Keratinocyte (primary cell): ENCODE measurements at regions not wholly inside any gene's neighbourhood (a gene's known extent, or its start where the extent isn't known, plus 50 kb on each side); places are given as distances from the start of the nearest gene placed in this dataset.

ENCODE experiments used
- DNase-seq: peaks from one replicate; pipeline ENCODE4 v3.0.0-alpha.2; 2011; ENCODE audit warnings: low read depth, missing footprints, low spot score
- FAIRE-seq: peaks from 2 replicates; lab custom pipeline; 2011; peaks lifted over from hg19 to GRCh38; lab: Jason Lieb, UNC
- H2AFZ ChIP-seq: 2 replicates; pipeline ENCODE4 v1.6.0; 2012; ENCODE audit warnings: low read length, control low read depth, inconsistent platforms; ENCODE audit not compliant: control insufficient read depth
- H3K27ac ChIP-seq: 2 replicates; pipeline ENCODE4 v1.5.1; 2011; ENCODE audit warnings: low read length; ENCODE audit not compliant: control insufficient read depth, insufficient read depth
- H3K27me3 ChIP-seq: 3 replicates; pipeline ENCODE4 v1.6.0; 2011; ENCODE audit warnings: low read length; ENCODE audit not compliant: control insufficient read depth, insufficient read depth; ENCODE audit errors: extremely low read depth
- H3K36me3 ChIP-seq, 2 experiments: 2 replicates in 1 of 2; 3 replicates in 1 of 2; pipeline ENCODE4 v1.5.1; 2011; ENCODE audit warnings: low read length in 2 of 2, mild to moderate bottlenecking in 1 of 2; ENCODE audit not compliant: control insufficient read depth in 2 of 2, insufficient read depth in 2 of 2; ENCODE audit errors: extremely low read depth in 1 of 2
- H3K4me1 ChIP-seq: 3 replicates; pipeline ENCODE4 v1.5.1; 2011; ENCODE audit warnings: low read length; ENCODE audit not compliant: control insufficient read depth, insufficient read depth; ENCODE audit errors: extremely low read depth
- H3K4me2 ChIP-seq: 3 replicates; pipeline ENCODE4 v1.6.0; 2011; ENCODE audit warnings: low read depth, low read length; ENCODE audit not compliant: control insufficient read depth, insufficient read depth; ENCODE audit errors: extremely low read depth
- H3K4me3 ChIP-seq, 3 experiments: fragments of 200-600 bp in 1 of 3; sonication (generic) in 1 of 3; 2 replicates in 2 of 3; 3 replicates in 1 of 3; pipeline ENCODE4 v1.5.1; 2011 to 2016; ENCODE audit warnings: low read length in 3 of 3, mild to moderate bottlenecking in 3 of 3, control low read depth in 2 of 3, inconsistent platforms in 1 of 3, low read depth in 1 of 3, mixed read lengths in 1 of 3, mixed run types in 1 of 3, moderate library complexity in 1 of 3; ENCODE audit not compliant: control insufficient read depth in 2 of 3, insufficient read depth in 2 of 3; ENCODE audit errors: extremely low read depth in 1 of 3
- H3K79me2 ChIP-seq: 2 replicates; pipeline ENCODE4 v1.6.0; 2012; ENCODE audit warnings: low read length; ENCODE audit not compliant: control insufficient read depth, insufficient read depth
- H3K9ac ChIP-seq: 3 replicates; pipeline ENCODE4 v1.6.0; 2011; ENCODE audit warnings: low read length; ENCODE audit not compliant: control insufficient read depth, insufficient read depth; ENCODE audit errors: extremely low read depth
- H3K9me1 ChIP-seq: 3 replicates; pipeline ENCODE4 v1.6.0; 2011; ENCODE audit warnings: low read length; ENCODE audit not compliant: control insufficient read depth, insufficient read depth; ENCODE audit errors: extremely low read depth
- H3K9me3 ChIP-seq: 2 replicates; pipeline ENCODE4 v1.5.1; 2012; ENCODE audit warnings: low read depth, low read length; ENCODE audit not compliant: control insufficient read depth
- H4K20me1 ChIP-seq: 3 replicates; pipeline ENCODE4 v1.6.0; 2011; ENCODE audit warnings: low read length; ENCODE audit not compliant: control insufficient read depth, insufficient read depth; ENCODE audit errors: extremely low read depth
- EZH2 ChIP-seq: IDR thresholded peaks from one replicate; pipeline ENCODE4 v1.6.1; 2012; ENCODE audit warnings: inconsistent platforms, mild to moderate bottlenecking, low read length, moderate library complexity
- dilution Hi-C: fragments of 300-500 bp; cut with MboI; formaldehyde crosslinking; loops from one replicate; pipeline ENCODE4 v1.7.0; 2020; ENCODE audit warnings: low sequenced_read_pairs; ENCODE audit not compliant: extremely low pct_ligation_motif_present
- TF ChIP-seq, protein P1 (sequence below), 3 experiments: IDR thresholded peaks in 1 of 3; conservative IDR thresholded peaks in 1 of 3; optimal IDR thresholded peaks in 1 of 3; 2 replicates in 2 of 3; 3 replicates in 1 of 3; pipeline versions ENCODE3 to v1.5.1; 2011; ENCODE audit warnings: low read length in 3 of 3, mild to moderate bottlenecking in 3 of 3, moderate library complexity in 2 of 3, control low read depth in 1 of 3, inconsistent platforms in 1 of 3; ENCODE audit not compliant: insufficient read depth in 2 of 3; ENCODE audit errors: extremely low read depth in 1 of 3

DNA sequence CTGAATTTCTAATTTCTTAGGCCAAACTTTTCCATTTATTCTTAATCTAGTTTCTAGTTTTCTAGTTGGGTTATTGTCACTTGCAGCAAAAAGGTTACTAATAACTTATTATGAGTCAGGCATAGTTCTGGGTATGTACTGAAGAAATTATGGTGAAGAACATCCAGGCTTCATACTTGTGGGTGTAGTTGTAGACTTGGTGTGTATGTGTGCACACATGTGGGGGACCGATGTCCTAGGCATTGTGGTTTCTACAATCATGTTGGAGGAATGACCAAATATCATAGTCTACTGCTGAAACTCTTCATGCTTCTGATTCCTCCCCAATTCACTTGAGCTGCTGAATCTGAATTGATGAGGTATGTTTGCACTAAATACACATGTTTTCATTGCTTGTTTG lies 141.2 kb downstream of the PMAIP1 start:
- Histone ChIP-seq H3K4me1 (peaks cover 7% of the 10 kb centered on the region), H3K27ac (no peak overlapping the region), H2AFZ (no peak overlapping the region), H3K9ac (no peak overlapping the region), H3K9me1 (no peaks in the 10 kb centered on the region), H3K79me2 (no peaks in the 10 kb centered on the region), H3K27me3 (no peaks in the 10 kb centered on the region), H4K20me1 (no peaks in the 10 kb centered on the region), H3K4me2 (no peak overlapping the region), H3K9me3 (no peaks in the 10 kb centered on the region), H3K4me3 (no peak overlapping the region), H3K36me3 (no peaks in the 10 kb centered on the region)
- no peak for DNase-seq
- TF ChIP-seq EZH2: no peak
- TF ChIP-seq, protein P1, sequence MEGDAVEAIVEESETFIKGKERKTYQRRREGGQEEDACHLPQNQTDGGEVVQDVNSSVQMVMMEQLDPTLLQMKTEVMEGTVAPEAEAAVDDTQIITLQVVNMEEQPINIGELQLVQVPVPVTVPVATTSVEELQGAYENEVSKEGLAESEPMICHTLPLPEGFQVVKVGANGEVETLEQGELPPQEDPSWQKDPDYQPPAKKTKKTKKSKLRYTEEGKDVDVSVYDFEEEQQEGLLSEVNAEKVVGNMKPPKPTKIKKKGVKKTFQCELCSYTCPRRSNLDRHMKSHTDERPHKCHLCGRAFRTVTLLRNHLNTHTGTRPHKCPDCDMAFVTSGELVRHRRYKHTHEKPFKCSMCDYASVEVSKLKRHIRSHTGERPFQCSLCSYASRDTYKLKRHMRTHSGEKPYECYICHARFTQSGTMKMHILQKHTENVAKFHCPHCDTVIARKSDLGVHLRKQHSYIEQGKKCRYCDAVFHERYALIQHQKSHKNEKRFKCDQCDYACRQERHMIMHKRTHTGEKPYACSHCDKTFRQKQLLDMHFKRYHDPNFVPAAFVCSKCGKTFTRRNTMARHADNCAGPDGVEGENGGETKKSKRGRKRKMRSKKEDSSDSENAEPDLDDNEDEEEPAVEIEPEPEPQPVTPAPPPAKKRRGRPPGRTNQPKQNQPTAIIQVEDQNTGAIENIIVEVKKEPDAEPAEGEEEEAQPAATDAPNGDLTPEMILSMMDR (optimal IDR thresholded peaks at IDR 0.05 in 1 of 3, IDR thresholded peaks at IDR 0.05 in 1 of 3, conservative IDR thresholded peaks at IDR 0.05 in 1 of 3; ENCODE audit: extremely low read depth in 1 of 3, insufficient read depth in 2 of 3, low read length in 3 of 3): no peak
- dilution Hi-C loops: no loop called here
- FAIRE-seq: no peak

DNA sequence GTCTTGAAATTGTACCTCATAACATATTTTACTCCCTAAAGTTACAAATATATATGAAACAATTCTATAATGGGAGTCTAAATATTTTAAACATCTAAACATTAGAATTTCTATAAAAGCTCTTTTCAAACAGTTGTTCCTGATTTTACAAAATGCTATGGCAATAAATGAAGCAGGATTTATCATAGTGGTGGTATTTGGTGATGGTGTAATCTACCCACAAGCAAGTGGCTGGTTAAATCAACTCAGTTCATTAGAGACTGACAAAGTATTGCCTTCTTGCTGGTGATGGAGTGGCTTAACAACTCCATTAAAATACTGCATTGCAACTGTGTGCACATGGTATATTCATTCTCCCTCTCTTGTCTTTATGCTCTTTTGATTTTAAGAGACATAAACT lies 138.9 kb downstream of the PMAIP1 start:
- FAIRE-seq (no peak), DNase-seq (no peak)
- Histone ChIP-seq H3K27ac (no peak overlapping the region), H3K9me1 (no peaks in the 10 kb centered on the region), H2AFZ (no peak overlapping the region), H3K9ac (no peak overlapping the region), H3K9me3 (no peaks in the 10 kb centered on the region), H3K4me2 (no peak overlapping the region), H3K36me3 (no peaks in the 10 kb centered on the region), H4K20me1 (no peaks in the 10 kb centered on the region), H3K4me1 (no peaks in the 10 kb centered on the region), H3K27me3 (no peaks in the 10 kb centered on the region), H3K4me3 (no peak overlapping the region), H3K79me2 (no peaks in the 10 kb centered on the region)
- dilution Hi-C loops: no loop called here
- TF ChIP-seq, protein P1 (optimal IDR thresholded peaks at IDR 0.05 in 1 of 3, IDR thresholded peaks at IDR 0.05 in 1 of 3, conservative IDR thresholded peaks at IDR 0.05 in 1 of 3; ENCODE audit: extremely low read depth in 1 of 3, insufficient read depth in 2 of 3, low read length in 3 of 3): no peak
- TF ChIP-seq EZH2: no peak
